RCC 7860 (cell line): ENCODE measurements at regions not wholly inside any gene's neighbourhood (a gene's known extent, or its start where the extent isn't known, plus 50 kb on each side); places are given as distances from the start of the nearest gene placed in this dataset.
"Not testable (repeated sequence)": the region's sequence is repeated elsewhere in the genome, so short reads cannot be mapped to it uniquely, and the experiment has no call there.

Experiments
- DNase-seq: peaks from one replicate; pipeline ENCODE4 v3.0.0-alpha.2; 2015; ENCODE audit warnings: low spot score
- FAIRE-seq: peaks from 2 replicates; lab custom pipeline; 2012; peaks lifted over from hg19 to GRCh38; lab: Jason Lieb, UNC

DNA sequence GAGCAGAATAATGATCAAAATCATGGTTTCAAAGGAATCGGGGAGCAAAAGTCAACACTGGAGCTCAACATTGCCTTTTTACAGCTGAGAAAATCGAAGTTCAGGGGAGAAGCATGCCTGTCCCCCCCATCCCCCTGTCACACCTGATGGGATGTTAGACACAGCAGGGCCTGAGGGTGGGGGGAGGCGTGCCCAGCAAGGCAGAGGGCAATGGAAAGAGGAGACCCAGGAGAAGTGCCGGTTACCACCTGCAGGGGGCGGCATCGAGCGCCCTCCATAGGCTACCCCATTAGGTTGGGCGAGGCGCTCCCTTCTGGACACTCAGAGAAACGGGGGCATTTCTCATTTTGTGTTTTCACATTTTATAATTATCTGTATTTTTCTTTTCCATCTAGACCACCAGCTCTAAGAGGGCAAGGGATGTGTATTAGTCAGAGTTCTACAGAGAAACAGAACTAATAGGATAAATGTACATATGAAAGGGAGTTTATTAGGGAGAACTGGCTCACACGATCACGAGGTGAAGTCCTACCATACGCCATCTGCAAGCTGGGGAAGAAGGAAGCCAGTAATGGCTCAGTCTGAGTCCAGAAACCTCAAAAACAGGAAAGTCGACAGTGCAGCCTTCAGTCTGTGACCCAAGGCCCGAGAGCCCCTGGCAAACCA lies 271.3 kb downstream of the LRATD1 start:
- DNase-seq: peak; percentile 21

DNA sequence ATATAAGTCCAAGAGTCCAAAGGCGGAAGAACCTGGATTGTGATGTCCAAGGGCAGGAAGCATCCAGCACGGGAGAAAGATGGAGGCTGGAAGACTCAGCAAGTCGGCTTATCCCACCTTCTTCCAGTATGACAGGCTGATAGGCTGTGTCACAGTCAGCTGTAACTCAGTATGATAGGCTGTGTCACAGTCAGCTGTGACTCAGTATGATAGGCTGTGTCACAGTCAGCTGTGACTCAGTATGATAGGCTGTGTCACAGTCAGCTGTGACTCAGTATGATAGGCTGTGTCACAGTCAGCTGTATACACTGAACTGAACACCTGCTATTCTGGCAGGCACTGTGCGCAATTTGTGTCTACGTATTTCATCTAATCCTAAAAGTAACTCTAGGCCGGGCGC lies 271.9 kb downstream of the LRATD1 start:
- FAIRE-seq, DNase-seq: not testable (repeated sequence)

More for the DNA sequence above, 271.3 kb downstream of the LRATD1 start:
- FAIRE-seq: no peak

DNA sequence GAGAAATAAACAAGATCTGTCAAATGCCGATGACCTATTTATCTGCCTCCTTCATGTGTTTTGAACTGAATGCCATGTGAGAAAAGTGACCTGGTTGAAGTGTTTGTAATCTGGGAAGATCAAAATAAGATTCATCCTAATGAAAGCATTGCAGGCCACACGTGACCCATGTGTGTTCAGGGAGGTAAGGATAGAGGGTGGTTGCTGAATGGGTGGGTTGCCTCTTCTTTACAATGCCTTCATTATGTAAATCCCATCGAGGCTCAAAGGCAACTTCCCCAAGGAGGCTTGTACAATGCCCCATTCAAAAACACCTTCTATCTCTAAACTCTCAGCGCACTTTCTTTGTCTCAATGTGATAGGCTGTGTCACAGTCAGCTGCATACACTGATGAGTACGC lies 273.1 kb downstream of the LRATD1 start:
- DNase-seq: no peak
- no peak for FAIRE-seq

DNA sequence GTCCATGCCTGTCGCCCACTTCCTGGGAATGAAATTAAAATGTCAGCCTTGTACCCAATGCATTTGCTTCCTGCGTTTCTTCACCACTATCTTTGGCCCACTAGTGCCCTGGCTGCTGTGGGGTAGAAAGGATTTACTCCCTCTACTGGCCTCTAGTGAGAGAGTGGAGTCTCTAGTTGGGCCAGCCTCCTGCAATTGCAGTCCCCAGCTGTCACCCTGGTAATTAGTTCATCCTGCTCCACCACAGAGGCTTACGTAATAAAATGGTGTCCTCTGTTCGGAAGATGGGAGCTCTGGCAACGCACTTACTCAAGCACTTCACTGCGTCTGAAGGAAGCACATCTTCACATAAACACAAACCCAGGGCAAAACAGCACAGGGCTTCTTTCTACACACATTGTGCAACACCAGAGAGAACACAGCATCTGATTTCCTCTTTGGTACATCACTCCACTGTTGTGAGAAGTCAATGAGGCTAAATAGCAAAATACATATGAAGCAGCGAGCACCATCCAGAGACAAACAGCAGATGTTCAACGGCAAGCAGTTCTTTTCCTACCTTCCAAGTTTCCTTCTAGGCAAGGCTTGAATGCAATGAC lies 274.6 kb downstream of the LRATD1 start:
- FAIRE-seq: no peak

DNA sequence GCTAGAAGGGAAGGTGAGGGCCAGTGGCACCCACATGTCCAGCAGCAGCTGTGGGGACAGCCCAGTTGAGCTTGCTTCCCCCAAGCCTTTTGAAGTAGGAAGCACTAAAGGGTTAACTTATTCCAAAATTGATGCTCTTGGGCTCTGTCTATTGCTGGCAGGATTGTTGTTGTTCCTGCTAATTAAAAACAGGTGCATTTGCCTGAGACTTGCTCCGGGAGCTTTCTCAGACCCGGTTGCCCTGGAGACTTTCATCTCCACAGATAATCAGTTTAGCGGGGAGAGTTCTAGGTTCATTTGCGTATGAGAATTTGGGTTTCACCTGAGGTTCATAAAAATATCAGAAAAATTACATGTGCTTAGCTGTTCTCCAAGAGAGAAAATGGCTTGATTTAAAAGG lies 277.3 kb downstream of the LRATD1 start:
- no peak for FAIRE-seq
- DNase-seq: no peak

More for the DNA sequence above, 274.6 kb downstream of the LRATD1 start:
- DNase-seq: no peak

DNA sequence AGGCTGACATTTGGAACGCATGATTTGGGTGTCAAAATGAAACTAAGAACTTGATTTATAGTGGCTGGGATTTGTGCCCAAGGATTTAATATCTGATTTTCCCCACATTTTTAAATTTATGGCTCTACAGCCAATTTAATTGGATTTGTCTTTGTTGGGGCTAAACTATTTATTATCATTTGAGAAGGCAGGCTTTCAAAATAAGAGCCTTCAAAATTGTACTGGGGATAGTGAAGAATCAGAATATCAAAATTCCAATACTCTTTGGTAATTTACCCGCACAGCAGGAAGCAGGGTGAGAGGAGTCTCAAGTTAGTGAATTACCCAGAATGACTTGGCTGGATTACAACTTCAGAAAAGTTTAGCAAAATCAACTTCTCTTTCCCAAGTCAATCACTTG lies 278.1 kb downstream of the LRATD1 start:
- DNase-seq (no peak), FAIRE-seq (no peak)

DNA sequence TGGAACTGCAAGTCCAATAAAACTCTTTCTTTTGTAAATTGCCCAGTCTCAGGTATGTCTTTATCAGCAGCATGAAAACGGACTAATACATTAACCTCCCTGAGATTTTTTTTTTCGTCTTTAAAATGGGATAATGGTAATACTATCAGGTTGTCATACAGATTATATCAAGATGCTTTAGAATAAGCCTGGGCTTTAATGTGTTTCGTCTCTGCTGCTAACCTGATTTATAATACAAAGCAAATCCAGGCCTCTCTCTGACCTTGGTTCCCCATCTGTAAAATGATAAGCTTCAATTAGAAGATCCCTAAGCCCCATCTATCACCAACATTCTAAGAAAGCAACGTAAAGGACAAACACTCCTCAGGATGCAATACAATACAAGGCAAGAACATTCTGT lies 283.5 kb downstream of the LRATD1 start:
- DNase-seq (no peak), FAIRE-seq (no peak)

DNA sequence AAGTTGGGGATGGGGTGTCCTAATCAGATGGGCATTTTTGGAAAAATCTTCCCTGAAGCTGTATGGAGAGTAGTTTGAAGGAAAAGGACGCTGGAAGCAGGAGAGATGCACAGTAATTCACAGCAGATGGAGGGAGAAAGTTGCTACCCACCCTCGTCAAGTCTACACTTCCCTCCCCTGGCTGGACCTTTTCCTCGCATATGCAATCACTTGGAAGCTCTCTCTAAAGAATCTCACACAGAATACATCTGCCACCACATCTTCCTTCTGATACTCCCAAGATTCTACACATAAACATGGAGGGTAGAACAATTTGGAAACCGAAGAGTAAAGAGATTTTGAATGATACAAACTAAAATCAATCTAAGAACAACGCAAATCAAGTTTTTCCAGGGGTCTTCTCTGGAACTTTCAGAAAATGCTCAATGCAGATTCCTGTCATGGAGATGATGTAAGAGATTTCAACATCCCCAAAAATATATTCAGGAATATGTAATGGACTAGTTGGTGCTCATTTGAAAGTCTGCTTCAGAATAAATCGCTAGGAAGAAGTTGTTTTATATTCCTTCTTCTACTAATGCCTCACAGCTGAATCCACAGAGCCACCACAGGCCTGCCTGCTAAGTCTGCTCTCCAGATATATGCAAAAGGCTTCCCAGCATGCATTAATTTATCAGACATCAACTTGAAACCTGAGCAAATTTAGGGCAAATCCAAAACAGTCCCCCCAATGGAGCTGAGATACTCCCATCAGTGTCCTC lies 291.5 kb downstream of the LRATD1 start:
- DNase-seq (no peak), FAIRE-seq (no peak)

DNA sequence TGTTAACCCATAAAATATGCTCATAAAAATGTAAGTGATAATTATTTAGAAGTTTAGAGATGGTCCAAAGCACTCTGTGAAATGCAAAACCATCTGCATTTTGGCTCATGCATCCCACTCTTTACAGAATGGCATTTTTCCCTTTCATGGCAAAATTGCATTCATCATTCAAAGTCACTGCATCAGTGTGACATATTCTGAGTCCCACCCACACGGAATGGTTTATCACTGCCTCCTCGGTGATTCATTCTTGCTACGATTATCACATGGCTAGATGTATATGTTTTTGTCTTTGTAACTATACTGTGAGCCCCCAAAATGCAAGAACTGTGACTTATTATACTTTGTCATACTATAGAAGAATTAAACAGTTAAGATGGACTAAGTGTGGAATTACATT lies 293.0 kb downstream of the LRATD1 start:
- no peak for FAIRE-seq
- no peak for DNase-seq

DNA sequence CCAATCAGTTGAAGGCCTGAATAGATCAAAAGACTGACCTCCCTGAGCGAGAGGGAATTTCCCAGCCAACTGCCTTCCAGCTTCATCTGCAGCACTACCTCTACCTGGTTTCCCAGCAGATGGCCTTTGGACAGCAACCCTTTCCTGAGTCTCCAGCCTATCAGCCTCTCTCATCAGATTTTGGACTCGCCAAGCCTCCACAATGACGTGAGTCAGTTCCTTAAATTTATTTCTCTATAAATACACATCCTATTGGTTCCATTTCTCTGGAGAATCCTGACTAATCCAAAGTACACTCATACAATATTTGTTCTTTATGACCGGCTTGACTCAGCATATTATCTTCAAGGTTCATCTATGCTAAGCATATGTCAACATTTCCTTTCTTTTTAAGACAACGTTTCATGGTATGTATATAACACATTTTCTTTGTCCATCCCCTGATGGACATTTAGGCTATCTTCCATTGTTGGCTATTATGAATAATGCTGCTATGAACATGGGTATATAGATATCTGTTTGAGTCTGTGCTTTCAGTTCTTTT lies 294.6 kb downstream of the LRATD1 start:
- FAIRE-seq: no peak
- DNase-seq: no peak

DNA sequence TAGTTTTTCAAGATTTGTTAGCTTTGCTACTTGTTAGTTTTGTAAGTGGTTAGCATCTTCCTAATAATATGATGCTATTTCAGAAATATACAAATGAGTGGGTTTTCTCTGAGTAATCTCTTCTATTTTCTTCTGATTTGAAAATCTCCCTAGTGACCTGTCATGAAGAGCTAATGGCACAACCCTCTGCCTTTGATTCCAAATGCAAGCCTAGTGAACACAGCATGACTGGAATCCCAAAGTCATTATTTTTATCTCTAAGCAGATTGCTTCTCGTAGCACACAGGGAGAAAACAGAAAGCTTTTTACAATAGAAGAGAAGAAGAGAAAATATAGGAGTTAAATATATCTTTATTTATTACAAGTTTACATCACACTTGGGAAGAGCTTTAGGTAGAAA lies 295.5 kb downstream of the LRATD1 start:
- DNase-seq (no peak), FAIRE-seq (no peak)

DNA sequence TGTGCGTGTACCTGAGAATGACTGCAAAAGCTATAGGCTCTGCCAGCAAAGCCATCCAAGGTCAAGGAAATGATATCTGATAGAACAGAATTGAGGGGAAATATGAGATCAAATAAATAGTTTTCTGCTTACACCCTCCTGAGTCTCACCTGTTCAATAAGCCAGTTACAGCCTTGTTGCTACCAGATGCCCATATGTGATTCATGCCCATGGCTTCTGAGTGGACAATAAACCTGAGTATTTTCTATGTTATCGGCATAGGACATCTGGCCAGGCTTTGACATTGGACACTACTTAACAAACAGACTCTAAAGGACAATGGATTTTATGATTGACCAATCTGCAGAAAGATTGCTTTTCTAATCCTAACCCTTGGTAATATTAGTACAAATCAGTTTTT lies 297.9 kb downstream of the LRATD1 start:
- FAIRE-seq (no peak), DNase-seq (no peak)

DNA sequence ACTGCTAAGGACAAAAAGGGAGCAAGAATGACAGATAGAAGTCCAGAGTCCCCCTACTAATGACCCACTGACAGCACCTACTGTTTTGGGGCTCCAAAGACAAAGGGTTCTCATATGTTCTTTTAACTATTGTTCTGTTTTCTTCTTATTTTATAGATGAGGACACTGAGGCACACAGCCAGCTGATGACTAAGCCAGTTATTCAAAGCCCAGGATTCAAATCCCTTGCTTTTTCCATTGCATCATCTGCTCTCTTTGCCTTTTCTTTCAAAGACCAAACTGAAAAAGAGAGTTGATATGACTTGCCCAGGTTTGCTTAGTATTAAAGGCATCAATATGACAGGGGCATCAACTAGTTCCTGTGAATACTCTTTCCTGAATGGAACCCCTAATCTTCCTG lies 299.8 kb downstream of the LRATD1 start:
- FAIRE-seq: no peak
- DNase-seq: no peak

DNA sequence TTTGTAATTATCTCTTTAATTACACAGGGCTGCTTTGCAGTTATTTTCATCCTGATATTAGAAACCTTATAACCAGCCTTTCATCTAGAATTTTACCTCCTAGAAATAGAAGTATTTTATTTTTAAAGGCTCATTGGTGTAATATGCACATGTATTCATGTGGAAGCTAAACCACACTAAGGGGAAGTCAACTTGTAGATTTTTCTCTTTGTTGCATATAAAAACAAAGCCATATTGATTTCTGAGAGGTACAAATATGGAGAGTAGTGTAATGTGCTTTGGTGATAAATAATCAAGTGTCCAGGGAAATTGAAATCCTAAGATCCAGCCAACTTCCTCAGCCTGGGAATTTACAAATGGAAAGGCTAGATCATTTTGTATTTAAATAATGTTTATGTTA lies 301.2 kb downstream of the LRATD1 start:
- DNase-seq (no peak), FAIRE-seq (no peak)

DNA sequence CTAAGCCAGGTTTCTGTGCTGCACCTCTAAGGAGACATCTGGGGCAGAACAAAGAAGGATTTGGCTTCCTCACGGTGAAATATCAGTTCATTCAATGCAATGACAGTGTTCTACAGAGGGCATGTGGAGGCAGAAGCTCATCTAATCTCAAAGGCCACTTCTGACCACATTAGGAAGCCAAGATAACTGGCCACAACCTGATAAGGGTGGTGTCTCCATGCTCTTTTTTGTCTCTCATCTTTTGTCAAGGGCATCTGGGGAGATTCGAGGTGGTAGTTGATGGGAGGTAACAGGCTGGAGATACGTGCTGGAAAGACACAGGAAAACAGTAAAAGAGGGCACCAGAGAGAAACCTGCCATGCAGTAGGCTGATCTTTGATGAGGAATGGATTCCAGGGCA lies 303.9 kb downstream of the LRATD1 start:
- DNase-seq: no peak
- FAIRE-seq: no peak

DNA sequence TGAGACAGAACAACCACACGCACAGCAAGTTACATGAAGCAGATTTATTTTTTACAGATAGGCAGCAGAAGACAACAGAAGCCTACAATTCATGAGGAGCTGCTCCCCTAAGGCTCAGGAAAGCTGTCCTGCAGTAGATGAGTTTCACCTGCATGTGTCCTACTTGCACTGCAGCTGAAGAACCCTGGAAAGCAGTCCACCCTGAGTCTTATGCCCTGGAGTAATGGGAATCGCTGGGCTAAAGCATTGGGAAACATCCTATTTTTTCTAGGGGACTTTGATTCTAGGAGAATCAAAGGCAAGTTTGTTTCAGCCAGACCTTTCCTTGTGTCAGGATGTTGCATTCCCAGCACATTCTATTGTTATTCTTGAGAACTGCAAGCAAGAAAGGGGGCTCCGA lies 304.8 kb downstream of the LRATD1 start:
- no peak for FAIRE-seq

DNA sequence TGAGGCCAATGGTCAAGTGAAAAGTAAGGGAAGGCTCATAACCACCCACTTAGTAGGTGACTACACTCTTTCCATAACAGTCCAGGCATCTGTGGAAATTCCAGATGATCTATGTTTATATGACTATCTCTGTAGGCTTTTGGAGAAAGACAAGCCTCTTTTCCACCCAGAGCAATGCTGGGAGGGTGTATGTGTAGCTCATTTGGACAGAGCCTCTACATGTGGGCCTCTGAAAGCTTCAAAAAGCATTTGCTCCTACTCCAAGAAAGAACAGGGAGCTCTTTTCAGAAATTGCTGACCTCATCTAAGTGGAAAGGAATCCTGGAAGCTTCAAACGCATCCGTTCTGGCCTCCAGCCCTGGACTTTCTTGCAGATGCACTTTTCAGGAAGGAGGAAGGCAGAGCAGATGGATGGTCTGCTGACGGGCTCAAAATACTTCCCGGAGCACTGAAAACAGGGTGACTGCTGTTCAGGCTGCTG lies 308.7 kb downstream of the LRATD1 start:
- FAIRE-seq (no peak), DNase-seq (no peak)

More for the DNA sequence above, 304.8 kb downstream of the LRATD1 start:
- no peak for DNase-seq

DNA sequence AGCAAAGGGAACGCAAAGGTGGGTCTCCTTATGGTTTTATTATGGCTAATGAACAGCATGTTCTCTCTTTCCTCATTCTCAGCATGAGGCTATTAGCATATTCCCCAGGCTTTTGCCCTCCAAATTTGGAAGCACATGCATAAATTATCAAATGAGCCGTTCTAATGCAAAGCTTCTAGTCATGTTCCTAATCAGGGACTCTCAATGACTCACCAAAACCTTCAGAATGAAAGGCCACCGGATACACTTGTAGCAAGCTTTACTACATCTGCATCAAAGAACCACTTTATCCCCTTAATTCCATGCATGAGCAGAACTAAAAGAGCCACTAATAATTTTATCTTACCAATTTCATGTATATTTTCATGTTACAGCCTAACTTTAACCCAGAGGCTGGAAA lies 310.5 kb downstream of the LRATD1 start:
- FAIRE-seq (no peak), DNase-seq (no peak)

DNA sequence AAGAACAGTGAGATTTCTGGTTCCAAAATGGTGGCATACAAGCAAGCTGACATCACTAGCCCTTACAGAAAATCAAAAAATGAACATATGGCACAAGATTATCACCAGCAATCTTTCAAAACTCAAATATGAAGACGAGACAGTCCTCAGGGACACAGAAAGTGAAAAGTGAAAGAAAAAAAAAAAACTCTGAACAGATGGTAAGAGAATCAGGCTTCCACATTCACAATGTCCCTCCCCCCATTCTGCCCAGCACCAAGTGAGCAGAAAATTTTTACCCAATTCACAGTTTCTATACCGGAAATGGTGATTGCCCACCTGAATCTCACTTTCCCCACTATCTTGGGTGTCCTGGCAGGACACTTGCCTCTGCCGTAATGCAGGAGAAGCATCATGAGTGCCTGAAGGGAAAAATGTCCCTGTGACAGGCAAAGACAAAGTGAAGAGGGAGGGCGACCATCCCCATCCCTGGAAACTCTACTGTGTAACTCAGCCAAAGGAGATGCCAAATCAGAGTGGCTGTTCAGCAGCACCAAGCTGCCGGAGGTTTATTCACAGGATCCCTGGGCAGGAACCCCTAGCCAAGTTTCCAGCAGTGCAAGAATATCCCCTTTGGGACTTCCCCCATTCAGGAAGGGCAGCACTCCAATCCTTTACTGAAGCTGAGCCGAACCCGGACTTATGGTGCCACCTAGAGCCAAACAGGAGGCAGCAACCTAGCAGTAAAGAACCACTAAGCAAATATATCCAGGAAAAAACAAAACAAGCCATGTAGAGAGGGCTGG lies 312.2 kb downstream of the LRATD1 start:
- DNase-seq (peak; percentile 21), FAIRE-seq (no peak)

DNA sequence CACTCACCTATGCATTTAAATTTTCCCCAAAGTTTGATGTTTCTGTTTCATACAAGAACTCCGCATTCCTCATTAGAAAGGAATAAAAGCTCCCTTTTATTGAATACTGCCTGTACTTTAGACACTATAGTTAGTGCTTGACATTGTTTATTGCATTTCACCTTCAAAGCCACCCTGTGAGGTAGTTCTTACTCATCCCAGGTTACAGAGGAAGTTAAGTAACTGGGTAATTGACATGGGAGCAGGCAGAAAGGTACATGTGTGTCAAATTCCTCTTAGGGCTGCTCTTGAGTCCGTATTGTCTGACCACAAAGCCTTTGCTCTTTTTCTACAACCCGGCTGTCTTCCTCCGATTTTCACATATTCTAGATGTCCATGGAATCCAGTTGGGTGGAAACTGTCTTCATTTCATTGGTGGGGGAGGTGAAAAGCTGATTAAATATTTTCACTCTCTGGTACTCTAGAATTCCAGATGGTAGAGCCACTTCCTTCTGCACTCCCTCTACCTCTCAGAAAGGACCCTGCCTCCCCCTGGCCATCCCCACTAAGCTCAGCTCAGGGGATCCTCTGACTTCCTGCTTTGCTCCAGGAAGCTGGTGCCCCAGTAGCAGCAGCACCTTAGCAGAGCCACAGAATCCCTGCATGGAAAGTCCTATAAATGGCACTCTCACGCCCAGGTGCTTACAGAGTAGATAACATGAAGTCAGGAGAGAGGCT lies 319.2 kb downstream of the LRATD1 start:
- DNase-seq (no peak), FAIRE-seq (no peak)
